Retinal pigment epithelial cell (primary cell): ENCODE measurements at regions not wholly inside any gene's neighbourhood (a gene's known extent, or its start where the extent isn't known, plus 50 kb on each side); places are given as distances from the start of the nearest gene placed in this dataset.

Experiments used
- DNase-seq: peaks from one replicate; pipeline ENCODE4 v3.0.0-alpha.2; 2010; ENCODE audit warnings: low read depth
- H3K4me3 ChIP-seq: 2 replicates; pipeline ENCODE4 v1.5.1; 2011; ENCODE audit warnings: mild to moderate bottlenecking, low read length, control low read depth, moderate library complexity
- CTCF ChIP-seq: conservative IDR thresholded peaks from 2 replicates; pipeline ENCODE4 v1.5.1; 2011; ENCODE audit warnings: low read depth, low read length, control low read depth, inconsistent platforms

GRCh38 chr6:93164781-93165180 lies 254.6 kb downstream of the EPHA7 start:
- no peak for DNase-seq

GRCh38 chr6:93163146-93163545 lies 256.2 kb downstream of the EPHA7 start:
- TF ChIP-seq CTCF: no peak
- DNase-seq: no peak
- no peak overlapping the region for H3K4me3 ChIP-seq

More at GRCh38 chr6:93164781-93165180, 254.6 kb downstream of the EPHA7 start:
- no peak for TF ChIP-seq CTCF
- no peak overlapping the region for H3K4me3 ChIP-seq

- no peak overlapping the region for H3K4me3 ChIP-seq
- no peak for DNase-seq
- no peak for TF ChIP-seq CTCF
Measured at GRCh38 chr6:93139408-93140081, 279.8 kb downstream of the EPHA7 start.

GRCh38 chr6:93136111-93136510 lies 283.2 kb downstream of the EPHA7 start:
- H3K4me3 ChIP-seq: no peak overlapping the region
- no peak for TF ChIP-seq CTCF
- DNase-seq: no peak

GRCh38 chr6:93124006-93124632 lies 295.2 kb downstream of the EPHA7 start:
- TF ChIP-seq CTCF: no peak
- peak; percentile 4 for DNase-seq
- H3K4me3 ChIP-seq: no peak overlapping the region

- TF ChIP-seq CTCF: no peak
- no peak for DNase-seq
- H3K4me3 ChIP-seq: no peak overlapping the region
Measured at GRCh38 chr6:93123585-93123984, 295.8 kb downstream of the EPHA7 start.

- DNase-seq: no peak
- no peak for TF ChIP-seq CTCF
- H3K4me3 ChIP-seq: no peak overlapping the region
Measured at GRCh38 chr6:93120154-93120742, 299.1 kb downstream of the EPHA7 start.
